GM10266 (cell line): ENCODE measurements at regions not wholly inside any gene's neighbourhood (a gene's known extent, or its start where the extent isn't known, plus 50 kb on each side); places are given as distances from the start of the nearest gene placed in this dataset.

Source experiments
- DNase-seq: peaks from one replicate; pipeline ENCODE4 v3.0.0; 2012; ENCODE audit errors: extremely low spot score
- TF ChIP-seq, protein P1 (sequence below): IDR thresholded peaks from 2 replicates; pipeline ENCODE4 v1.5.1; 2012; ENCODE audit warnings: mild to moderate bottlenecking, low read depth; ENCODE audit not compliant: control insufficient read depth, insufficient read depth; ENCODE audit errors: missing control alignments

DNA sequence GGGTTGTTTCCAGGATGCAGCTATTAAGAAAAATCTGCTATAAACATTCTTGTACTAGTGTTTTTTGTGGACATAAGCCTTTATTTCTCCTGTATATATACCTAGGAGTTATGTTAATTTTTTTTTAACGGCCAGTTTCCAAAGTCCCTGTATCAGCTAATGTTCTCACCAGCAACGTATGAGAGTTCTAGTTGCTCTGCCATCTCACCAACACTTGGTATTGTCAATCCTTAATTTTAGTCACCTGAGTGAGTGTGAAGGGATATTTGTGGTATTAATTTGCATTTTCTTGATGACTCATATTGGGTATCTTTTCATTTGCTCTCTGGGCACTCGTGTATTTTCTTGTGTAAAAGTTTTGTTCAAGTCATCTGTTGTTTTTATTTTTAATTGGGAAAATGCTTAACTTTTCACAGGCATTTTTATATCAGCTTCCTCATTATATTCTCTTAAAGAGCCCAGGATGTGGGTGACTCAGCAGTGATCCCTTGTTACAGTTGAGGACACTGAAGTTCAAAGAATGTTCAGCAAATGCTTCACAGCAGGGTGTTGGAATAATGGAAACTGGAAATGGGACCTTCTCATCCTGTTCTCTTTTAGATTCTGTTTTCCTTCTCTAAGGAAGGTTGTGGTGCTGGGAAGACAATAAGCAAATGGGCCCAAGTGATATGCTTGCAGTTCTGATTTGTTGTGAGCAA is 176.3 kb upstream of the PRNP start:
- no peak for DNase-seq
- TF ChIP-seq, protein P1, sequence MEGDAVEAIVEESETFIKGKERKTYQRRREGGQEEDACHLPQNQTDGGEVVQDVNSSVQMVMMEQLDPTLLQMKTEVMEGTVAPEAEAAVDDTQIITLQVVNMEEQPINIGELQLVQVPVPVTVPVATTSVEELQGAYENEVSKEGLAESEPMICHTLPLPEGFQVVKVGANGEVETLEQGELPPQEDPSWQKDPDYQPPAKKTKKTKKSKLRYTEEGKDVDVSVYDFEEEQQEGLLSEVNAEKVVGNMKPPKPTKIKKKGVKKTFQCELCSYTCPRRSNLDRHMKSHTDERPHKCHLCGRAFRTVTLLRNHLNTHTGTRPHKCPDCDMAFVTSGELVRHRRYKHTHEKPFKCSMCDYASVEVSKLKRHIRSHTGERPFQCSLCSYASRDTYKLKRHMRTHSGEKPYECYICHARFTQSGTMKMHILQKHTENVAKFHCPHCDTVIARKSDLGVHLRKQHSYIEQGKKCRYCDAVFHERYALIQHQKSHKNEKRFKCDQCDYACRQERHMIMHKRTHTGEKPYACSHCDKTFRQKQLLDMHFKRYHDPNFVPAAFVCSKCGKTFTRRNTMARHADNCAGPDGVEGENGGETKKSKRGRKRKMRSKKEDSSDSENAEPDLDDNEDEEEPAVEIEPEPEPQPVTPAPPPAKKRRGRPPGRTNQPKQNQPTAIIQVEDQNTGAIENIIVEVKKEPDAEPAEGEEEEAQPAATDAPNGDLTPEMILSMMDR: no peak

- TF ChIP-seq, protein P1: no peak
Observed at GRCh38 chr20:4508773-4509172, 177.5 kb upstream of the PRNP start.

DNA sequence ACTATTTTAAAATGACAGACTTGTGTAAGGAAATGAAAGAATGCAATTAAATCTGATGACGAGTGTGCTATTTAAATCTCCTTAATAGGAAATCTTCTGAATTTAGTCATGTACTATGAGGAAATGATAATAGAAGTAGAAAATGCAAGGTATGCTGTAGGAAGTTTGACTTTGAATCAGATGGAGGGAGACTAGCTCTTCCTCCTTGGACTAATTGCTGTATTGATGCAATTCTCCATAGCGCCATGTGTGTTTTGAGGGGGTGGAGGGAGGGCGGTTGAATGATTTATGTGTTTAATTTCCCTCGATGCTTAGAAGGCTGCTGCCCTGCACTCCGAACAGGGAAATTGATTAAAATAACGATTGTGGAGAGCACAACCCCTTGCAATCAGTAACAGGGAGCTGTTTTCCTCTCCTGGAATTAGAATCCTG is 179.0 kb upstream of the PRNP start:
- DNase-seq: no peak
- TF ChIP-seq, protein P1: no peak

More at GRCh38 chr20:4508773-4509172, 177.5 kb upstream of the PRNP start:
- no peak for DNase-seq

- DNase-seq: no peak
- TF ChIP-seq, protein P1: no peak
Observed at GRCh38 chr20:4504814-4505213, 181.4 kb upstream of the PRNP start.

GRCh38 chr20:4502756-4503155 is 183.5 kb upstream of the PRNP start:
- TF ChIP-seq, protein P1: no peak
- DNase-seq: no peak

- TF ChIP-seq, protein P1: no peak
- DNase-seq: no peak
Observed at GRCh38 chr20:4493386-4493785, 192.9 kb upstream of the PRNP start.

DNA sequence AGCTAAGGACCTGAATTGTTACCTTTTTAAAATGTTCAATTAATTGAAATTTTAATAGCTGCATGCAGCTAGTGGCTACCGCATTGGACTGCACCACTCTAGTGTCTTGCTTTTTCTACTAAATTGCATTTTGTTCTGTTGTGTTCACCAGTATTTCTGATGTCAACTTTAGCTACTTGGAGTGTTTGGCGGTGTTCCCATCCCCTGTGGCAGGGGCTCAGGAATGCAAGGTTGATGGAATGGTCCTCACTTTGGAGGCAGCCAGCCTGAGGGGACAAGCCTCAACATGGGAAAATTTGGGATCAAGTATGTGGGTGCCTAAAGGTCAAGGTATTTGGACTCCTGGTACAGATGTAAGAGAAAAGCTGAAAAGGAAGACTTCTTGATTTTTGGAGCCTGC is 194.6 kb upstream of the PRNP start:
- no peak for DNase-seq
- TF ChIP-seq, protein P1: no peak
